KOPT-K1 (cell line): ENCODE measurements at regions not wholly inside any gene's neighbourhood (a gene's known extent, or its start where the extent isn't known, plus 50 kb on each side); places are given as distances from the start of the nearest gene placed in this dataset.
A peak's percentile ranks its signal among the peaks of the same experiment; 100 is the strongest.

Source experiments
- H3K27ac ChIP-seq: fragments of 200-600 bp; sonication (generic); 2 replicates; pipeline ENCODE4 v1.5.1; 2016; ENCODE audit warnings: antibody characterized with exemption, mild to moderate bottlenecking, low read depth, low read length; ENCODE audit not compliant: poor library complexity, severe bottlenecking
- H3K36me3 ChIP-seq: fragments of 200-600 bp; sonication (generic); 2 replicates; pipeline ENCODE4 v1.5.1; 2017; ENCODE audit warnings: antibody characterized with exemption, mild to moderate bottlenecking, low read length, moderate library complexity; ENCODE audit not compliant: insufficient read depth
- H3K9me3 ChIP-seq: fragments of 200-600 bp; sonication (generic); 2 replicates; pipeline ENCODE4 v1.5.1; 2017; ENCODE audit warnings: antibody characterized with exemption, low read length, mild to moderate bottlenecking; ENCODE audit not compliant: insufficient read depth, poor library complexity, severe bottlenecking

- Histone ChIP-seq H3K27ac (no peak overlapping the region), H3K9me3 (no peaks in the 10 kb centered on the region), H3K36me3 (no peaks in the 10 kb centered on the region)
These were observed 250.9 kb upstream of the ZNF608 start for GRCh38 chr5:124997186-124997893.

- H3K36me3 ChIP-seq: no peaks in the 10 kb centered on the region
- H3K9me3 ChIP-seq: no peaks in the 10 kb centered on the region
- H3K27ac ChIP-seq: no peak overlapping the region
These were observed 252.1 kb upstream of the ZNF608 start for GRCh38 chr5:124998520-124998919.

- no peak overlapping the region for H3K27ac ChIP-seq
- H3K36me3 ChIP-seq: no peaks in the 10 kb centered on the region
- no peaks in the 10 kb centered on the region for H3K9me3 ChIP-seq
These were observed 256.5 kb upstream of the ZNF608 start for GRCh38 chr5:125002727-125003598.

DNA sequence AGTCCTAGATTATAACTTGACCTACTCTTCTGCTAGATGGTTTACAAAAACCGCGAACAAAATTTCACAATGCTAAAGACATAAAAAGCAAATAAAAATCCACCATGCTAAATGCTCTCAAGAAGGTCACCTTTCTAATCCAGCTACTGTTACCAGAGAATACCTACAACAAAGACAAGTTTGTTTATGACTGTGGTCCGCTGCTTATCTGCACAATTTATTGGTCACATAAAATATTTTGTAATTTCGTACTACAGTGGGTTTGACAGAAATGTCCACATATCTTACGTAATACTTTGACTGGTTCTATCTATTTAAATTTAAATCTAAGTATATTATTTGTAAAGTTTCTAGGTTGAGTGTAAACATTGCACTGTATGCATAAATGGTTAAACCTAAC is 257.6 kb upstream of the ZNF608 start:
- no peak overlapping the region for H3K27ac ChIP-seq
- H3K9me3 ChIP-seq: no peaks in the 10 kb centered on the region
- no peaks in the 10 kb centered on the region for H3K36me3 ChIP-seq

DNA sequence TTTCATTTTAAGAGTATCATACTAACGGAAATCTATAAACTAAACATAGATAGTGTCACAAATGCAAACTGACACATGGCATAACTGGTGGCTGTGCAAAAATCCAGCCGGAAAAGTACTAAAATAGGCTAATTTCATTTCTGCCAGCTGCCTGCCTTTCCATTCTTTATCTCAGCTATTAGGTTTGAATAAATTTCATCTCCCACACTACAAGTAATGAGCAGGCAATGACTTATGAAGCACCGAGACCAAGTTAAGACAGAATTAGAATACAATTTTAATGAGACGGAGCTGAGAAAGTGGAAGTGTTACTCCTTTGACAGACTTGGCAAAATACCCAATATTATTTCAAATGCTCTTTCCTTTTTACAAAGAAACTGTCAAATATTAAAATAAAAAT is 258.8 kb upstream of the ZNF608 start:
- H3K9me3 ChIP-seq: no peaks in the 10 kb centered on the region
- no peak overlapping the region for H3K27ac ChIP-seq
- H3K36me3 ChIP-seq: no peaks in the 10 kb centered on the region

DNA sequence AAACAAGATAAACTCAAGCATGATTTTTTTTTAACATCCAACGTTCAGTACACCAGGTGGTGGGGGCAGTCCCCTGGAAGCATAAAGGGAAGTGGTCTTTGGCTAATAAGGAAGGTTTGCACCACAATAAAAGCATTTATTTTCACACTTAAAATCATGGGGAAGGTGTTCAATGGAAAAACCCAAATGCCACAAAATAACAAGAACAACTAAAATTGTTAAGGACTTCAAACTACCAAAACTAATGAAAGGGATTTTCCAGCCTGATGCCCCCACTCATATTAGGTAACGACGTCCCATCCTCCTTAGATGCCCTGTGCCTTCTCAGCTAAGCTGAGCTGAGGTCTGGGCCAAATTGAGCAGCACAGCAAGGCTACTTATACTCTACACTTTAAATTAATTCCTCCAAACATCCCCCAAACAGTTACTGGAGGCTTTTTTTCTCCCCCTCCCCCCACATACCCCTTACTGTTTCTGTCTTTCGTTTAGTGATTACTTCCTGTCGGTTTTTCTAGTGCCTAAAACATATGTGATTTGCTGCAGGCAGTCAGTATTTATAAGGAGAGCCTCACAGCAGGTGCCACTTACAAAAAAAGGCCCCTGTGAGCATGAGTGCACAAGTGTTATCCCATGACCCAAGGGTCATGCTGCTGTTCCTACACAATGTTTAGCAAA is 259.7 kb upstream of the ZNF608 start:
- H3K36me3 ChIP-seq: no peaks in the 10 kb centered on the region
- peak overlapping the region; percentile 59 for H3K27ac ChIP-seq
- no peaks in the 10 kb centered on the region for H3K9me3 ChIP-seq

DNA sequence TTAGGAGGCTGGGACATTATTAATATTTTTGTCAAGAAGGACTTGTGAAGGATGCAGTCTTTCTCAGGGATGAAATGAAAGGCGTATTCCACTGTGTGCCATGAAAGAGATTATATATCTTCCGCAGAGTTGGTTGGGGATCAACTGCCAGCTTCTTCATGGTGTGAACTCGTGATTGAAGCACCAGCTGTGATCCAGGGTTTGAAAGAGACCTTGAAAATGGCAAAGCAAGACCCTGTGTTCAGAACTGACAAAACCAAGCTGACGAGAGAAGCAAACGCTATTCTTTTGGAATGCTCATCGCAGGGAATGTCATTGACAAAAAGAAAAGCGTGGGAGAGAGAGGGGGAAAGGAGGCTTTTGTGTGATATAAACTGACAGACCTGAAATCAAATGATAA is 263.9 kb upstream of the ZNF608 start:
- Histone ChIP-seq H3K9me3 (no peaks in the 10 kb centered on the region), H3K36me3 (no peaks in the 10 kb centered on the region), H3K27ac (no peak overlapping the region)

GRCh38 chr5:125011014-125011413 is 264.6 kb upstream of the ZNF608 start:
- H3K27ac ChIP-seq: no peak overlapping the region

GRCh38 chr5:125011419-125011818 is 265.0 kb upstream of the ZNF608 start:
- H3K9me3 ChIP-seq: no peaks in the 10 kb centered on the region
- no peak overlapping the region for H3K27ac ChIP-seq
- H3K36me3 ChIP-seq: no peaks in the 10 kb centered on the region

More at GRCh38 chr5:125011014-125011413, 264.6 kb upstream of the ZNF608 start:
- H3K36me3 ChIP-seq: no peaks in the 10 kb centered on the region
- H3K9me3 ChIP-seq: no peaks in the 10 kb centered on the region

GRCh38 chr5:125011947-125012346 is 265.5 kb upstream of the ZNF608 start:
- H3K9me3 ChIP-seq: no peaks in the 10 kb centered on the region
- no peak overlapping the region for H3K27ac ChIP-seq
- no peaks in the 10 kb centered on the region for H3K36me3 ChIP-seq

- Histone ChIP-seq H3K9me3 (no peaks in the 10 kb centered on the region), H3K36me3 (no peaks in the 10 kb centered on the region), H3K27ac (no peak overlapping the region)
These were observed 266.4 kb upstream of the ZNF608 start for GRCh38 chr5:125012727-125013451.

GRCh38 chr5:125014202-125014601 is 267.8 kb upstream of the ZNF608 start:
- H3K9me3 ChIP-seq: no peaks in the 10 kb centered on the region
- no peaks in the 10 kb centered on the region for H3K36me3 ChIP-seq
- no peak overlapping the region for H3K27ac ChIP-seq

GRCh38 chr5:125017796-125018195 is 271.4 kb upstream of the ZNF608 start:
- Histone ChIP-seq H3K9me3 (no peaks in the 10 kb centered on the region), H3K27ac (no peak overlapping the region), H3K36me3 (no peaks in the 10 kb centered on the region)

- H3K9me3 ChIP-seq: no peaks in the 10 kb centered on the region
- no peaks in the 10 kb centered on the region for H3K36me3 ChIP-seq
- no peak overlapping the region for H3K27ac ChIP-seq
These were observed 277.2 kb upstream of the ZNF608 start for GRCh38 chr5:125023673-125024072.
